ENCODE measurements at regions not wholly inside any gene's neighbourhood (a gene's known extent, or its start where the extent isn't known, plus 50 kb on each side); places are given as distances from the start of the nearest gene placed in this dataset.

DNA sequence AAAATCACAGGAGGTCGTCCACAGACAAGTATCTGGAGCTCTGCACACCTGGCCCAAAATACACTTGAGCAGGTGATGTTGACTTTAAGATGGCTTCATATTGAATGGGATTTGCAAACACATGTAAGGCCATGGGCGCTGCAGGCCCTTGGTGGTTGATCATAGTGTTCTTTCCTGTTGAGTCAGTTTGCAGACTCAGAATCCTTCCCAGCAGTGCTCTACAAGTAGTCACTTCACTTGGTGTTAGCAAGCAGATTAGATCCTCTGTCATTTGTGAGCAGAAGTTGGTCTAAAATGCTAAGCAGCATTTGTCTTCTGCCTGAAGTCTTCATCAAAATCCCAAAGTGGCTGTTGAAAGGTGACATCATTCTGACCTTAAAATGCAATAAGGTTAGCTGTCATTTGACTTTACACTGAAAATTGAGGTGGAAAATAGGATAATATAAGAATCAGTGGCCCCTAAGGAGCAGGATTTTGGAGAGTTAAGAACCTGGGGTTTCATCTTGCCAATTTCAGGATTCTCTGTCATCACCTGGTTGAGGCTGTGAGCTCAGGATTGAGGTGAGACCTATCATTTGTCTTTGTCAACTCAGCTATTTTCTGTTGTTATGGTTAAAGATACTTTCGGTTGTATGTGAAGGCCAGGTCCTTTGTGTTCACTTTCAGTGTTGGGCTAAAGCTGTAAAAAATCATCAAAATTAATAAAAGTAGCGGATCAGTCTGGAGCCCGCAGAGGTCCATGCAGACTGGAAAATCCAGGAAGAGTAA is 114.5 kb downstream of the LRRC70 start:
- TF ChIP-seq CEBPB (tag; IDR thresholded peaks at IDR 0.05) (no peak), ZZZ3 (IDR thresholded peaks at IDR 0.05) (no peak), CREB1 (IDR thresholded peaks at IDR 0.05) (no peak), CREB1 (CRISPR knock-in tag; IDR thresholded peaks at IDR 0.05) (no peak), GABPA (tag; conservative IDR thresholded peaks at IDR 0.05; ENCODE audit: low read depth) (no peak), ARHGAP35 (IDR thresholded peaks at IDR 0.05; ENCODE audit: partially characterized antibody) (no peak)
- TF ChIP-seq, protein P1, sequence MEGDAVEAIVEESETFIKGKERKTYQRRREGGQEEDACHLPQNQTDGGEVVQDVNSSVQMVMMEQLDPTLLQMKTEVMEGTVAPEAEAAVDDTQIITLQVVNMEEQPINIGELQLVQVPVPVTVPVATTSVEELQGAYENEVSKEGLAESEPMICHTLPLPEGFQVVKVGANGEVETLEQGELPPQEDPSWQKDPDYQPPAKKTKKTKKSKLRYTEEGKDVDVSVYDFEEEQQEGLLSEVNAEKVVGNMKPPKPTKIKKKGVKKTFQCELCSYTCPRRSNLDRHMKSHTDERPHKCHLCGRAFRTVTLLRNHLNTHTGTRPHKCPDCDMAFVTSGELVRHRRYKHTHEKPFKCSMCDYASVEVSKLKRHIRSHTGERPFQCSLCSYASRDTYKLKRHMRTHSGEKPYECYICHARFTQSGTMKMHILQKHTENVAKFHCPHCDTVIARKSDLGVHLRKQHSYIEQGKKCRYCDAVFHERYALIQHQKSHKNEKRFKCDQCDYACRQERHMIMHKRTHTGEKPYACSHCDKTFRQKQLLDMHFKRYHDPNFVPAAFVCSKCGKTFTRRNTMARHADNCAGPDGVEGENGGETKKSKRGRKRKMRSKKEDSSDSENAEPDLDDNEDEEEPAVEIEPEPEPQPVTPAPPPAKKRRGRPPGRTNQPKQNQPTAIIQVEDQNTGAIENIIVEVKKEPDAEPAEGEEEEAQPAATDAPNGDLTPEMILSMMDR (IDR thresholded peaks at IDR 0.05 in 2 of 3, conservative IDR thresholded peaks at IDR 0.05 in 1 of 3; ENCODE audit: insufficient read depth in 2 of 3, low read depth in 1 of 3, low read length in 3 of 3), result no peak
- TF ChIP-seq, protein P2, sequence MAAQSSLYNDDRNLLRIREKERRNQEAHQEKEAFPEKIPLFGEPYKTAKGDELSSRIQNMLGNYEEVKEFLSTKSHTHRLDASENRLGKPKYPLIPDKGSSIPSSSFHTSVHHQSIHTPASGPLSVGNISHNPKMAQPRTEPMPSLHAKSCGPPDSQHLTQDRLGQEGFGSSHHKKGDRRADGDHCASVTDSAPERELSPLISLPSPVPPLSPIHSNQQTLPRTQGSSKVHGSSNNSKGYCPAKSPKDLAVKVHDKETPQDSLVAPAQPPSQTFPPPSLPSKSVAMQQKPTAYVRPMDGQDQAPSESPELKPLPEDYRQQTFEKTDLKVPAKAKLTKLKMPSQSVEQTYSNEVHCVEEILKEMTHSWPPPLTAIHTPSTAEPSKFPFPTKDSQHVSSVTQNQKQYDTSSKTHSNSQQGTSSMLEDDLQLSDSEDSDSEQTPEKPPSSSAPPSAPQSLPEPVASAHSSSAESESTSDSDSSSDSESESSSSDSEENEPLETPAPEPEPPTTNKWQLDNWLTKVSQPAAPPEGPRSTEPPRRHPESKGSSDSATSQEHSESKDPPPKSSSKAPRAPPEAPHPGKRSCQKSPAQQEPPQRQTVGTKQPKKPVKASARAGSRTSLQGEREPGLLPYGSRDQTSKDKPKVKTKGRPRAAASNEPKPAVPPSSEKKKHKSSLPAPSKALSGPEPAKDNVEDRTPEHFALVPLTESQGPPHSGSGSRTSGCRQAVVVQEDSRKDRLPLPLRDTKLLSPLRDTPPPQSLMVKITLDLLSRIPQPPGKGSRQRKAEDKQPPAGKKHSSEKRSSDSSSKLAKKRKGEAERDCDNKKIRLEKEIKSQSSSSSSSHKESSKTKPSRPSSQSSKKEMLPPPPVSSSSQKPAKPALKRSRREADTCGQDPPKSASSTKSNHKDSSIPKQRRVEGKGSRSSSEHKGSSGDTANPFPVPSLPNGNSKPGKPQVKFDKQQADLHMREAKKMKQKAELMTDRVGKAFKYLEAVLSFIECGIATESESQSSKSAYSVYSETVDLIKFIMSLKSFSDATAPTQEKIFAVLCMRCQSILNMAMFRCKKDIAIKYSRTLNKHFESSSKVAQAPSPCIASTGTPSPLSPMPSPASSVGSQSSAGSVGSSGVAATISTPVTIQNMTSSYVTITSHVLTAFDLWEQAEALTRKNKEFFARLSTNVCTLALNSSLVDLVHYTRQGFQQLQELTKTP (IDR thresholded peaks at IDR 0.05; ENCODE audit: low read depth in 1 of 2, partially characterized antibody in 2 of 2), result no peak
- TF ChIP-seq, protein P3, sequence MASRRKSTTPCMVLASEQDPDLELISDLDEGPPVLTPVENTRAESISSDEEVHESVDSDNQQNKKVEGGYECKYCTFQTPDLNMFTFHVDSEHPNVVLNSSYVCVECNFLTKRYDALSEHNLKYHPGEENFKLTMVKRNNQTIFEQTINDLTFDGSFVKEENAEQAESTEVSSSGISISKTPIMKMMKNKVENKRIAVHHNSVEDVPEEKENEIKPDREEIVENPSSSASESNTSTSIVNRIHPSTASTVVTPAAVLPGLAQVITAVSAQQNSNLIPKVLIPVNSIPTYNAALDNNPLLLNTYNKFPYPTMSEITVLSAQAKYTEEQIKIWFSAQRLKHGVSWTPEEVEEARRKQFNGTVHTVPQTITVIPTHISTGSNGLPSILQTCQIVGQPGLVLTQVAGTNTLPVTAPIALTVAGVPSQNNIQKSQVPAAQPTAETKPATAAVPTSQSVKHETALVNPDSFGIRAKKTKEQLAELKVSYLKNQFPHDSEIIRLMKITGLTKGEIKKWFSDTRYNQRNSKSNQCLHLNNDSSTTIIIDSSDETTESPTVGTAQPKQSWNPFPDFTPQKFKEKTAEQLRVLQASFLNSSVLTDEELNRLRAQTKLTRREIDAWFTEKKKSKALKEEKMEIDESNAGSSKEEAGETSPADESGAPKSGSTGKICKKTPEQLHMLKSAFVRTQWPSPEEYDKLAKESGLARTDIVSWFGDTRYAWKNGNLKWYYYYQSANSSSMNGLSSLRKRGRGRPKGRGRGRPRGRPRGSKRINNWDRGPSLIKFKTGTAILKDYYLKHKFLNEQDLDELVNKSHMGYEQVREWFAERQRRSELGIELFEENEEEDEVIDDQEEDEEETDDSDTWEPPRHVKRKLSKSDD (conservative IDR thresholded peaks at IDR 0.05; ENCODE audit: low read length), result no peak

All from K562 (cell line).